ENCODE measurements at regions not wholly inside any gene's neighbourhood (a gene's known extent, or its start where the extent isn't known, plus 50 kb on each side); places are given as distances from the start of the nearest gene placed in this dataset.

GRCh38 chr15:98213346-98213979 lies 253.0 kb downstream of the ARRDC4 start:
- no peak overlapping the region for H3K9ac ChIP-seq (ENCODE audit: low read depth, low read length)
- no peaks in the 10 kb centered on the region for H3K4me1 ChIP-seq (ENCODE audit: insufficient read depth, low read length)
- no peak overlapping the region for H3K27ac ChIP-seq (ENCODE audit: low read length)
- H3K4me3 ChIP-seq (ENCODE audit: low read length): no peak overlapping the region
- H3K36me3 ChIP-seq (ENCODE audit: insufficient read depth, low read depth, low read length): no peaks in the 10 kb centered on the region
- no peaks in the 10 kb centered on the region for H3K9me3 ChIP-seq (ENCODE audit: insufficient read depth, low read depth, low read length)
- no peaks in the 10 kb centered on the region for H3K27me3 ChIP-seq (ENCODE audit: insufficient read depth, low read length)

DNA sequence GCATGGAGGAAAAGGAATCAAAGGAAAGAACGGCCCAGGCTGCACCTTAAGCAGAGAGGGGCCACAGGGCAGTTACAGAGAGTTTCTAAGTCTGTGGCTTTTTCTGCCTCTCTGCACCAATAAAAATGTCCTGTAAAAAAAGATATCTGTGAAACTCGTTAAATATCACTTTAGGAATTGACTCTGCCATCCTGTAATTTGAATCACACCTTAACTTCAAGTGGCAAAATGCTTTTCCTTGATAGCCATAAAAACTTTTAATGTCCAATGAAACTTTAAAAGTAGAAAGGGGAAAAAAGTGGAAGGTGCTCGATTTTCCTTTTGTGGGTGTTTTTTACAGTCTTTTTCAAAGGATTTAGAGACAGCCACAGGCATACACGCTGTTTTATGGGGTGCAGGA lies 255.7 kb downstream of the ARRDC4 start:
- Histone ChIP-seq H3K4me1 (ENCODE audit: insufficient read depth, low read length) (no peaks in the 10 kb centered on the region), H3K4me3 (ENCODE audit: low read length) (no peak overlapping the region), H3K9ac (ENCODE audit: low read depth, low read length) (no peak overlapping the region), H3K27ac (ENCODE audit: low read length) (no peak overlapping the region), H3K27me3 (ENCODE audit: insufficient read depth, low read length) (no peaks in the 10 kb centered on the region), H3K36me3 (ENCODE audit: insufficient read depth, low read depth, low read length) (no peaks in the 10 kb centered on the region), H3K9me3 (ENCODE audit: insufficient read depth, low read depth, low read length) (no peaks in the 10 kb centered on the region)

DNA sequence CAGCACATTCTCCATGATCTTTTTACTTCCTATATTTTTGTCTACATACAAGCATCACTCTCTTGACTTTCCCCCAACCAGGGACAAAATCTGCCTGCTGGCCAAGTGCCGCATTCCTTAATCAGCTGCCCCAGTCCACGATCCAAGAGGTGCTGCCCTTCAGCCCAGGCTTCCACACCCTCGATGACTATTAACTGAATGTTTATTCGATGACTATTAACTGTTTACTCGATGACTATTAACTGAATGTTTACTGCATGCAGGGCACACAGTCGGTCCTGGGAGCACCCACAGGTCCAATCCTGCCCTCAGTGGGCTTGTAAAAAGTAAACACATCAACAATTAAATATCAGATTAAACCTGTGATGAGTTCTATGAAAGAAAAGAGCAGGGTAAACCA lies 256.9 kb downstream of the ARRDC4 start:
- H3K4me1 ChIP-seq (ENCODE audit: insufficient read depth, low read length): no peaks in the 10 kb centered on the region

DNA sequence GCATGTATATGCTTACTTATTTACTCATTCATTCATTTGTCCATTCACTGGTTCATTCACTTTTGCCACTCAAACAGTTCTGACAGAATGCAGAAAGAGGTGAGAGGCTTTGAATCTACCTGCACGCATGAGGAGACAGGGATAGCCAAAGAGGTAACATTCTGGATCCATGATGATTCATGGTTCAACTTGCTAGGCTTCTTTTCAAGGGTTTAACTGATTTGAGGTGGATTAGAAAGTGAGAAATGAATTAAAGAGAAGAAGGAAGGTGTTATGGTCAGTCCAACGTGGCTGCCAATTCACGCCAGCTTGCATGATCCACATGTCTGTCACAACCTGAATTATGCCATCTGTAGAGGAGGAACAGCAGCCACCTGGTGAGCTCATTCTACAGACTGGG lies 260.6 kb downstream of the ARRDC4 start:
- H3K4me1 ChIP-seq (ENCODE audit: insufficient read depth, low read length): no peaks in the 10 kb centered on the region
- no peaks in the 10 kb centered on the region for H3K9me3 ChIP-seq (ENCODE audit: insufficient read depth, low read depth, low read length)
- no peak overlapping the region for H3K4me3 ChIP-seq (ENCODE audit: low read length)
- H3K27ac ChIP-seq (ENCODE audit: low read length): no peak overlapping the region
- no peaks in the 10 kb centered on the region for H3K27me3 ChIP-seq (ENCODE audit: insufficient read depth, low read length)
- no peaks in the 10 kb centered on the region for H3K36me3 ChIP-seq (ENCODE audit: insufficient read depth, low read depth, low read length)
- no peak overlapping the region for H3K9ac ChIP-seq (ENCODE audit: low read depth, low read length)

More for the DNA sequence above, 256.9 kb downstream of the ARRDC4 start:
- H3K27ac ChIP-seq (ENCODE audit: low read length): no peak overlapping the region
- H3K36me3 ChIP-seq (ENCODE audit: insufficient read depth, low read depth, low read length): no peaks in the 10 kb centered on the region
- H3K9ac ChIP-seq (ENCODE audit: low read depth, low read length): no peak overlapping the region
- no peaks in the 10 kb centered on the region for H3K27me3 ChIP-seq (ENCODE audit: insufficient read depth, low read length)
- H3K4me3 ChIP-seq (ENCODE audit: low read length): no peak overlapping the region
- H3K9me3 ChIP-seq (ENCODE audit: insufficient read depth, low read depth, low read length): no peaks in the 10 kb centered on the region

GRCh38 chr15:98221577-98221976 lies 261.1 kb downstream of the ARRDC4 start:
- no peaks in the 10 kb centered on the region for H3K36me3 ChIP-seq (ENCODE audit: insufficient read depth, low read depth, low read length)
- no peaks in the 10 kb centered on the region for H3K27me3 ChIP-seq (ENCODE audit: insufficient read depth, low read length)
- no peaks in the 10 kb centered on the region for H3K9me3 ChIP-seq (ENCODE audit: insufficient read depth, low read depth, low read length)
- no peaks in the 10 kb centered on the region for H3K4me1 ChIP-seq (ENCODE audit: insufficient read depth, low read length)
- no peak overlapping the region for H3K27ac ChIP-seq (ENCODE audit: low read length)
- H3K4me3 ChIP-seq (ENCODE audit: low read length): no peak overlapping the region
- no peak overlapping the region for H3K9ac ChIP-seq (ENCODE audit: low read depth, low read length)

DNA sequence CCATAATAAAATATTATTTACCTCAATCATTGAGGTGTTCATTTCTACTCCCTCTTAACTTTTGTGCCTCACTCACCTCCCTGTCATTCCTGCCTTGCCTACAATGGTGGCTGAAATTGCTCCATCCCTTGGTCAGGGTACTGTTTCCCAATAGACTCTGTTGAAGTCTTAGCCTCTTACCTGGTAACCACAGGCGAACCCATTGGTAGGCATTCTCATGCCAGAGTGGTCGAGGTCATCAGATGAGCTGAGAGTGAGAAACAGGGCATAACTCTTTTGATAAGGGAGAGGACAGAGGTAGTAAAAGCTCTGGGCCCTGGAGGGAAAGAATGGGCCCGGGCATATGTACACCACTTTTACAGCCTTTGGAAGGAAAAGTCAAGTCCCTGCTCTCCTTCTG lies 265.6 kb downstream of the ARRDC4 start:
- Histone ChIP-seq H3K4me1 (ENCODE audit: insufficient read depth, low read length) (no peaks in the 10 kb centered on the region), H3K27me3 (ENCODE audit: insufficient read depth, low read length) (no peaks in the 10 kb centered on the region), H3K9ac (ENCODE audit: low read depth, low read length) (no peak overlapping the region)

DNA sequence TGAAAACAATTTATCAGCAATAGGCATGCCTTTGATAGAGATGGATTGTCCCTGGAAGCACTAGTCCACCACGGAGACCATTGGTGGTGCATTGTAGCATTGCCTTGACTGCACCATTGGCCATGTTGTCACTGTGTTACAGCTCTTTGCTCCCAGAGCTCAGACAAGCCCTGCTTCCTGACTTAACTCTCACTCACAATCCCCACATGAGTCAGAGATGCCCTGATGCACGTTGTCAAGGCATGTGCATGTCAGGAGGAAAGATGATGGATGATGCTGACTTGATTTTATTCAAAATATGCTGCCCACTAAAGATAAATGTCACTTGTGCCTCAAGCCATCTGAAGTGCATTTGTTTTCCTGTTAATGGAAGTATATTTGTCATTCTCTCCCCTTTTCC lies 266.1 kb downstream of the ARRDC4 start:
- Histone ChIP-seq H3K4me3 (ENCODE audit: low read length) (no peak overlapping the region), H3K4me1 (ENCODE audit: insufficient read depth, low read length) (no peaks in the 10 kb centered on the region), H3K27me3 (ENCODE audit: insufficient read depth, low read length) (no peaks in the 10 kb centered on the region), H3K36me3 (ENCODE audit: insufficient read depth, low read depth, low read length) (no peaks in the 10 kb centered on the region), H3K9me3 (ENCODE audit: insufficient read depth, low read depth, low read length) (no peaks in the 10 kb centered on the region), H3K27ac (ENCODE audit: low read length) (no peak overlapping the region), H3K9ac (ENCODE audit: low read depth, low read length) (no peak overlapping the region)

More for the DNA sequence above, 265.6 kb downstream of the ARRDC4 start:
- Histone ChIP-seq H3K4me3 (ENCODE audit: low read length) (no peak overlapping the region), H3K9me3 (ENCODE audit: insufficient read depth, low read depth, low read length) (no peaks in the 10 kb centered on the region), H3K27ac (ENCODE audit: low read length) (no peak overlapping the region), H3K36me3 (ENCODE audit: insufficient read depth, low read depth, low read length) (no peaks in the 10 kb centered on the region)

DNA sequence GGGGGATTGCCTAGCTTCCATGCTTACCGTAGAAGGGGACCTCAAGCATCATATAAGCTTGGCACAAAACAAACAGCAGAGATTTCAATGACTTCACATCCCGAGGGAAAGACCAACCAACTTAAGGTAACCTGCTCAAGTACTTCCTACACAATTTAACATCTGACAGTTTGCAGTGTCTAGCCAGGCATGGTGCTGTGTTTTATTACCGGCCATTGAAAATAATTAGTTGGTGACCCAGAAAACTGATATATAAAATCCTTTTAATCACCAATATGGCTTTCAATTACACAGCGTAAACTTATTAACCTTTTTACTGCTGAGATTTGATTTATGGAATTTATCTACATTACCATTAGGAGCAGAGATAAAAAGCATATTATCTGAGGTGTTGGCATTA lies 268.3 kb downstream of the ARRDC4 start:
- Histone ChIP-seq H3K9me3 (ENCODE audit: insufficient read depth, low read depth, low read length) (no peaks in the 10 kb centered on the region), H3K4me3 (ENCODE audit: low read length) (no peak overlapping the region), H3K36me3 (ENCODE audit: insufficient read depth, low read depth, low read length) (no peaks in the 10 kb centered on the region), H3K27me3 (ENCODE audit: insufficient read depth, low read length) (no peaks in the 10 kb centered on the region), H3K9ac (ENCODE audit: low read depth, low read length) (no peak overlapping the region), H3K27ac (ENCODE audit: low read length) (no peak overlapping the region), H3K4me1 (ENCODE audit: insufficient read depth, low read length) (no peaks in the 10 kb centered on the region)

- Histone ChIP-seq H3K27me3 (ENCODE audit: insufficient read depth, low read length) (no peaks in the 10 kb centered on the region), H3K36me3 (ENCODE audit: insufficient read depth, low read depth, low read length) (no peaks in the 10 kb centered on the region), H3K4me3 (ENCODE audit: low read length) (no peak overlapping the region), H3K9me3 (ENCODE audit: insufficient read depth, low read depth, low read length) (no peaks in the 10 kb centered on the region), H3K9ac (ENCODE audit: low read depth, low read length) (no peak overlapping the region), H3K27ac (ENCODE audit: low read length) (no peak overlapping the region), H3K4me1 (ENCODE audit: insufficient read depth, low read length) (no peaks in the 10 kb centered on the region)
Measured at GRCh38 chr15:98230975-98231374, 270.5 kb downstream of the ARRDC4 start.

DNA sequence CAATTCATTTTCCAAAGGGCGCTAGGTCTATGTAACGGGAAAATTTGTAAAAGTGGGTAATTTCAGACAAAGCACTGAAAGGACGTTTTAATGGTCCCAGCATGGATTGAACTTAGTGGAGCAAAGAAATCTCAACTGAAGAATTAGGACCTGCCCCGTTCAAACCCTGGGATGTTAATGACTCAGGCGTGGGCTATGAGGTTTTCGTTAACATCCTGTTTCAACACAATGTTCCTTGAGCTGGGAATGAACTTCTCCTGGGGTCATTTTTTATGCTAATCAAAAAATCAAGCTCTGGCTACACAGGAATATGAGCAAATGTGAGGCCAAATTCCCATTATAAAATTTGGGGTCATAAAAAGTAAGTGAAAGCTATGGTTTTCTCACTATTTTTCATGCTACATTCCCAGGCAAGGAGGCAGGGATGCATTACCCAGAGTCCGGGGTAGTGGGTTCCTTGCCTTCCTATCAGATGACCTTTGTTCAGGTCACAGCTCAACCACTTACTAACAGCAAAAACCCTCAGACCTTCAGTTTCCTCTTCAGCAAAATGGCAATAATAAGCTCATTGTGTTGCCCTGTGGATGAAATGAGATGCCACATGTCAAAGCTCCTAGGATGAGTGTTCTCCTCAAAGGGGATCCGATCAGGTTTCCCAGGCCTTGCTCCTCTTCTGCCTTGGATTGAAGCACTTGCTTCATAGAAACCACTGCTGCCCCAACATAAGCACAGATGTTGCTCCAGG lies 271.4 kb downstream of the ARRDC4 start:
- Histone ChIP-seq H3K4me3 (ENCODE audit: low read length) (no peak overlapping the region), H3K4me1 (ENCODE audit: insufficient read depth, low read length) (no peaks in the 10 kb centered on the region), H3K27me3 (ENCODE audit: insufficient read depth, low read length) (no peaks in the 10 kb centered on the region), H3K27ac (ENCODE audit: low read length) (no peak overlapping the region), H3K9me3 (ENCODE audit: insufficient read depth, low read depth, low read length) (no peaks in the 10 kb centered on the region), H3K36me3 (ENCODE audit: insufficient read depth, low read depth, low read length) (no peaks in the 10 kb centered on the region), H3K9ac (ENCODE audit: low read depth, low read length) (no peak overlapping the region)

- Histone ChIP-seq H3K4me3 (ENCODE audit: low read length) (no peak overlapping the region), H3K27me3 (ENCODE audit: insufficient read depth, low read length) (no peaks in the 10 kb centered on the region), H3K9me3 (ENCODE audit: insufficient read depth, low read depth, low read length) (no peaks in the 10 kb centered on the region), H3K27ac (ENCODE audit: low read length) (no peak overlapping the region), H3K9ac (ENCODE audit: low read depth, low read length) (no peak overlapping the region), H3K36me3 (ENCODE audit: insufficient read depth, low read depth, low read length) (no peaks in the 10 kb centered on the region), H3K4me1 (ENCODE audit: insufficient read depth, low read length) (no peaks in the 10 kb centered on the region)
Measured at GRCh38 chr15:98232761-98233160, 272.3 kb downstream of the ARRDC4 start.

DNA sequence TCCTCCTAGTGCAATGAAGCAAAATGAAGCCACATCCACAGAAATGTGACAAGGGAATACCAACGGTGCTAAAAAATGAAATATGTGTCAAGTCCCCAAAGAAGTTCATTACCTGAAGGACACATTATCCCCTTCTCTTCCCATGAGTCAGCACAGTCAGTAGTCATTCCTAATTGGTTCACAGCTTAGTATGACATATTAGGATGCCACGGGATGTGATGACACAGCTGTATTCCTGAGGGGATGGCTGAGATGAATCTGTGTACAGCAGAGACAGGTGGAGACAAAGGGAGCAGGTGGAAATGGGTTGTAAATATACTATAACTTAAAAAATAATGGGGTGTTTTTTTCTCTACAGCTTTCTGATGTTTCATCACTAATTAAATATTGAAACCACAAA lies 273.4 kb downstream of the ARRDC4 start:
- Histone ChIP-seq H3K9ac (ENCODE audit: low read depth, low read length) (no peak overlapping the region), H3K4me3 (ENCODE audit: low read length) (no peak overlapping the region), H3K36me3 (ENCODE audit: insufficient read depth, low read depth, low read length) (no peaks in the 10 kb centered on the region), H3K27ac (ENCODE audit: low read length) (no peak overlapping the region), H3K9me3 (ENCODE audit: insufficient read depth, low read depth, low read length) (no peaks in the 10 kb centered on the region), H3K4me1 (ENCODE audit: insufficient read depth, low read length) (no peaks in the 10 kb centered on the region), H3K27me3 (ENCODE audit: insufficient read depth, low read length) (no peaks in the 10 kb centered on the region)
